NCI-H2107 (cell line): ENCODE measurements at regions not wholly inside any gene's neighbourhood (a gene's known extent, or its start where the extent isn't known, plus 50 kb on each side); places are given as distances from the start of the nearest gene placed in this dataset.
"Not testable (repeated sequence)": the region's sequence is repeated elsewhere in the genome, so short reads cannot be mapped to it uniquely, and the experiment has no call there.

Experiments used
- DNase-seq: peaks from one replicate; lab custom pipeline; 2025; lab: John Stamatoyannopoulos, UW

- no peak for DNase-seq
These were observed 281.7 kb downstream of the TMEM38B start for GRCh38 chr9:105975886-105976645.

GRCh38 chr9:105978336-105978735, 284.0 kb downstream of the TMEM38B start:
- no peak for DNase-seq

- no peak for DNase-seq
These were observed 284.5 kb downstream of the TMEM38B start for GRCh38 chr9:105978826-105979225.

GRCh38 chr9:105979290-105979689, 284.9 kb downstream of the TMEM38B start:
- no peak for DNase-seq

GRCh38 chr9:105984714-105985113, 290.4 kb downstream of the TMEM38B start:
- DNase-seq: no peak

GRCh38 chr9:105993116-105993854, 298.9 kb downstream of the TMEM38B start:
- DNase-seq: no peak

- no peak for DNase-seq
These were observed 299.8 kb downstream of the TMEM38B start for GRCh38 chr9:105993921-105994715.

- DNase-seq: no peak
These were observed 300.6 kb downstream of the TMEM38B start for GRCh38 chr9:105994970-105995369.

GRCh38 chr9:106017198-106017740, 322.9 kb downstream of the TMEM38B start:
- DNase-seq: no peak

- no peak for DNase-seq
These were observed 324.8 kb downstream of the TMEM38B start for GRCh38 chr9:106019039-106019680.

GRCh38 chr9:106019702-106020101, 325.4 kb downstream of the TMEM38B start:
- no peak for DNase-seq

- no peak for DNase-seq
These were observed 325.8 kb downstream of the TMEM38B start for GRCh38 chr9:106020186-106020585.

GRCh38 chr9:106023455-106023854, 329.1 kb downstream of the TMEM38B start:
- DNase-seq: no peak

- DNase-seq: no peak
These were observed 331.1 kb downstream of the TMEM38B start for GRCh38 chr9:106025453-106025852.

- DNase-seq: not testable (repeated sequence)
These were observed 335.8 kb downstream of the TMEM38B start for GRCh38 chr9:106030146-106030545.

GRCh38 chr9:106032978-106033377, 338.6 kb downstream of the TMEM38B start:
- DNase-seq: no peak

GRCh38 chr9:106035806-106036205, 341.5 kb downstream of the TMEM38B start:
- no peak for DNase-seq

GRCh38 chr9:106038266-106039001, 344.1 kb downstream of the TMEM38B start:
- no peak for DNase-seq

GRCh38 chr9:106039151-106039935, 345.0 kb downstream of the TMEM38B start:
- no peak for DNase-seq

- not testable (repeated sequence) for DNase-seq
These were observed 347.6 kb downstream of the TMEM38B start for GRCh38 chr9:106041920-106042319.
